Peyer's patch (tissue), 4 donors: ENCODE measurements at regions not wholly inside any gene's neighbourhood (a gene's known extent, or its start where the extent isn't known, plus 50 kb on each side); places are given as distances from the start of the nearest gene placed in this dataset.

Experiments used
- CTCF ChIP-seq, 6 experiments: fragments of 450-650 bp in 4 of 6; fragments of 200-600 bp in 2 of 6; sonication (generic) in 1 of 6; IDR thresholded peaks; one replicate each; pipeline ENCODE4 v1.5.1; 2017 to 2019; ENCODE audit warnings: antibody characterized with exemption in 6 of 6, mild to moderate bottlenecking in 3 of 6, moderate library complexity in 1 of 6
- POLR2A ChIP-seq, 2 donors: fragments of 450-650 bp; IDR thresholded peaks; one replicate each; pipeline ENCODE4 v1.5.1; 2017; ENCODE audit warnings: antibody characterized with exemption in 2 of 2, mild to moderate bottlenecking in 2 of 2, moderate library complexity in 2 of 2

- TF ChIP-seq CTCF (IDR thresholded peaks at IDR 0.05) (no peak), POLR2A (IDR thresholded peaks at IDR 0.05) (no peak)
These were observed 545.2 kb downstream of the BCL11B start for GRCh38 chr14:98726585-98727405.
